ENCODE measurements at regions not wholly inside any gene's neighbourhood (a gene's known extent, or its start where the extent isn't known, plus 50 kb on each side); places are given as distances from the start of the nearest gene placed in this dataset.

DNA sequence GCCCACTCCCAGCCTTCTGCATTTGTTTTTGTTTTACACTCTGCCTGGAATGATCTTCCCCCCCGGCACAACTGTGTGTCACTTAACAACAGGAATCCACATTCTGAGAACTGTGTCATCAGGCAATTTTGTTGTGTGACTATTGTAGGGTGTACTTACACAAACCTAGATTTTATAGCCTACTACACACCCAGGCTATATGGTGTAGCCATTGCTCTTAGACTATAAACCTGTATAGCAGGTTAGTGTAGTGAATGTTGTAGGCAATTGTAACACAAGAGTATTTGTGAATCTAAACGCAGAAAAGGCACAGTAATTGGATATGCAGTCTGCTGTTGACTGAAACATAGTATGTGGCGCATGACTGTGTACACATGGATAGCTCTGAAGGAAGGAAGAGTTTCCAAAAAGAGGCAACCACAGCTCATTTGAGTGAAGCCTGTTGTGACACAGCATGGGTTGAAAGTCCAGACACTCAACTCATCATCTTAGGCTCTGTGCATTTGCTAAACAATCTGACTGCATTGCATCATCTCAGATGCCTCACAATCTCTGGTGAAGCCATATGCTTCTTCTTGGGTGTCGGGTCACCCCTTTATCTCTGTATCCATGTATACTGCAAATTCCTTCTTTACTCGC lies 506.6 kb upstream of the SPHKAP start:
- Histone ChIP-seq H3K23ac (ENCODE audit: low read depth, low read length, poor library complexity) (no peak overlapping the region), H3K14ac (ENCODE audit: low read length) (no peak overlapping the region), H2AFZ (ENCODE audit: low read length) (no peak overlapping the region), H3K36me3 (replicated peaks in 1 of 2; ENCODE audit: control insufficient read depth in 2 of 2, insufficient read depth in 2 of 2, low read length in 2 of 2) (no peaks in the 10 kb centered on the region), H2AK5ac (ENCODE audit: low read depth, low read length) (peak overlapping the region; percentile 18), H3K4ac (ENCODE audit: low read length) (no peak overlapping the region), H4K91ac (ENCODE audit: low read depth, low read length, poor library complexity) (no peak overlapping the region), H3K18ac (ENCODE audit: low read length) (no peak overlapping the region), H3K9ac (ENCODE audit: low read depth, low read length, poor library complexity) (no peak overlapping the region), H2BK12ac (ENCODE audit: low read length) (no peak overlapping the region), H4K8ac (ENCODE audit: low read depth, low read length) (no peak overlapping the region), H3K79me1 (ENCODE audit: low read depth, low read length) (no peaks in the 10 kb centered on the region), H3K27me3 (ENCODE audit: control insufficient read depth in 3 of 3, insufficient read depth in 3 of 3, low read depth in 1 of 3, low read length in 3 of 3) (no peaks in the 10 kb centered on the region), H2BK5ac (ENCODE audit: low read length) (no peak overlapping the region), H2BK120ac (ENCODE audit: low read depth, low read length) (no peak overlapping the region), H3K4me1 (ENCODE audit: control insufficient read depth in 2 of 2, insufficient read depth in 1 of 2, low read depth in 1 of 2, low read length in 2 of 2) (peaks cover 0 to 6% of the 10 kb centered on the region in 2 donors), H3K4me2 (ENCODE audit: insufficient read depth, low read length, poor library complexity, severe bottlenecking) (no peak overlapping the region), H3K4me3 (ENCODE audit: low read length in 2 of 2) (no peak overlapping the region), H3K27ac (replicated peaks; ENCODE audit: low read length) (no peak overlapping the region), H3K9me3 (replicated peaks in 1 of 2; ENCODE audit: control insufficient read depth in 2 of 2, insufficient read depth in 1 of 2, low read depth in 1 of 2, low read length in 2 of 2) (no peaks in the 10 kb centered on the region), H2BK15ac (ENCODE audit: low read length) (no peak overlapping the region)
- WGBS, 2 donors (ENCODE audit: extremely low coverage in 2 of 2, insufficient read length in 2 of 2, insufficient replicate concordance in 1 of 2), result no CpG with 5 or more reads among the region's 5 CpGs
- DNase-seq (ENCODE audit: low spot score), result no peak

DNA sequence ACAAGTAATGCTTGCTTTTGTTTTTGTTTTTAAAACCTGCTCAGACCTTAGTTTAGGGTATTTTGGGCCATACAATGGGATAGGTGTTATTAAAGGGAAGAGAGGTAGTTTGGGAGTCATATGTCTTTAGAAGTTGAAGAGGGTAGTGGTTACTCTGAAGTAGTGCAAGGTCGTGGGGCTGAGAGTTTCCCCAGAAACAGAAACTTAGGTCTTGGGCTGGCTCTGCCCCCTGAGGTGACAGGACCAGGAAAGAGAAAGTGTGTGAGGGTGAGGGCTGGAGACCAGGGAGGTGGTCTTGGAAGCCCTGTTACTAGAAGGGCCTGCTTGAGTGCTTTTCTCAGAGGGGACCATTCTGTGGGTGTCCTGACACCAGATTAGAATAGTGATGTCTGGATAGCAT lies 500.5 kb upstream of the SPHKAP start:
- H3K4me3 ChIP-seq (ENCODE audit: low read length in 2 of 2), result no peak overlapping the region
- H2BK120ac ChIP-seq (ENCODE audit: low read depth, low read length), result no peak overlapping the region
- H3K23ac ChIP-seq (ENCODE audit: low read depth, low read length, poor library complexity), result no peak overlapping the region
- H2AFZ ChIP-seq (ENCODE audit: low read length), result no peak overlapping the region
- H3K9ac ChIP-seq (ENCODE audit: low read depth, low read length, poor library complexity), result no peak overlapping the region
- no peak overlapping the region for H2BK15ac ChIP-seq (ENCODE audit: low read length)
- H3K36me3 ChIP-seq (replicated peaks in 1 of 2; ENCODE audit: control insufficient read depth in 2 of 2, insufficient read depth in 2 of 2, low read length in 2 of 2), result no peaks in the 10 kb centered on the region
- no peaks in the 10 kb centered on the region for H3K79me1 ChIP-seq (ENCODE audit: low read depth, low read length)
- WGBS, 2 donors (ENCODE audit: extremely low coverage in 2 of 2, insufficient read length in 2 of 2, insufficient replicate concordance in 1 of 2), result no CpG with 5 or more reads among the region's 1 CpG
- no peak overlapping the region for H2BK12ac ChIP-seq (ENCODE audit: low read length)
- H2AK5ac ChIP-seq (ENCODE audit: low read depth, low read length), result no peak overlapping the region
- no peak overlapping the region for H3K4me2 ChIP-seq (ENCODE audit: insufficient read depth, low read length, poor library complexity, severe bottlenecking)
- no peak overlapping the region for H3K4ac ChIP-seq (ENCODE audit: low read length)
- H4K91ac ChIP-seq (ENCODE audit: low read depth, low read length, poor library complexity), result no peak overlapping the region
- no peak overlapping the region for H4K8ac ChIP-seq (ENCODE audit: low read depth, low read length)
- no peaks in the 10 kb centered on the region for H3K9me3 ChIP-seq (replicated peaks in 1 of 2; ENCODE audit: control insufficient read depth in 2 of 2, insufficient read depth in 1 of 2, low read depth in 1 of 2, low read length in 2 of 2)
- no peaks in the 10 kb centered on the region for H3K27me3 ChIP-seq (ENCODE audit: control insufficient read depth in 3 of 3, insufficient read depth in 3 of 3, low read depth in 1 of 3, low read length in 3 of 3)
- H3K27ac ChIP-seq (replicated peaks; ENCODE audit: low read length), result no peak overlapping the region
- H3K4me1 ChIP-seq (ENCODE audit: control insufficient read depth in 2 of 2, insufficient read depth in 1 of 2, low read depth in 1 of 2, low read length in 2 of 2), result no peaks in the 10 kb centered on the region
- no peak overlapping the region for H3K18ac ChIP-seq (ENCODE audit: low read length)
- no peak overlapping the region for H3K14ac ChIP-seq (ENCODE audit: low read length)
- no peak overlapping the region for H2BK5ac ChIP-seq (ENCODE audit: low read length)
- DNase-seq (ENCODE audit: low spot score), result no peak

DNA sequence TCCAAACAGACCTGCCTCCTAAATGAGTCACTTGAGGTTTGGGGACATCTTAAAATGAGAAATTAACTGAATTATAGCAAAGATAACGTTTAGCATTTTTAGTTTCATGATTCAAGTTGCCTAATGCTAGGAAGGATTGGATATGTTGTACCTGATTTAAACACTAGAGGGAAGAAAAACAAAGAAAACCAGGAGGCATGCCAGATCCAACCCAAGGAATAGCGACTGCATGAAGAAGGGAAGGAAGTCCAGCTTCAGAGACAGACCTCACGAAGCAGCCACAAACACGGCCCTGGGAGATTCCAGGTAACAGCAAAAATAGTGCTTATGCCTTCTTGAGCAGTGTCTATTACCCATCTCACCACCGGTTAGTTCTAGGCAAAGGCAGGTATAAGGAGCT lies 499.9 kb upstream of the SPHKAP start:
- DNase-seq (ENCODE audit: low spot score), result no peak
- Histone ChIP-seq H3K36me3 (replicated peaks in 1 of 2; ENCODE audit: control insufficient read depth in 2 of 2, insufficient read depth in 2 of 2, low read length in 2 of 2) (no peaks in the 10 kb centered on the region), H2AK5ac (ENCODE audit: low read depth, low read length) (no peak overlapping the region), H2AFZ (ENCODE audit: low read length) (no peak overlapping the region), H3K4me2 (ENCODE audit: insufficient read depth, low read length, poor library complexity, severe bottlenecking) (no peak overlapping the region), H2BK5ac (ENCODE audit: low read length) (no peak overlapping the region), H4K91ac (ENCODE audit: low read depth, low read length, poor library complexity) (no peak overlapping the region), H3K23ac (ENCODE audit: low read depth, low read length, poor library complexity) (no peak overlapping the region), H4K8ac (ENCODE audit: low read depth, low read length) (no peak overlapping the region), H2BK120ac (ENCODE audit: low read depth, low read length) (no peak overlapping the region), H3K9me3 (replicated peaks in 1 of 2; ENCODE audit: control insufficient read depth in 2 of 2, insufficient read depth in 1 of 2, low read depth in 1 of 2, low read length in 2 of 2) (no peaks in the 10 kb centered on the region), H2BK15ac (ENCODE audit: low read length) (no peak overlapping the region), H3K79me1 (ENCODE audit: low read depth, low read length) (no peaks in the 10 kb centered on the region), H3K4me1 (ENCODE audit: control insufficient read depth in 2 of 2, insufficient read depth in 1 of 2, low read depth in 1 of 2, low read length in 2 of 2) (no peaks in the 10 kb centered on the region), H2BK12ac (ENCODE audit: low read length) (no peak overlapping the region), H3K27me3 (ENCODE audit: control insufficient read depth in 3 of 3, insufficient read depth in 3 of 3, low read depth in 1 of 3, low read length in 3 of 3) (no peaks in the 10 kb centered on the region), H3K27ac (replicated peaks; ENCODE audit: low read length) (no peak overlapping the region), H3K9ac (ENCODE audit: low read depth, low read length, poor library complexity) (no peak overlapping the region), H3K4me3 (ENCODE audit: low read length in 2 of 2) (no peak overlapping the region), H3K4ac (ENCODE audit: low read length) (no peak overlapping the region), H3K18ac (ENCODE audit: low read length) (no peak overlapping the region), H3K14ac (ENCODE audit: low read length) (no peak overlapping the region)
- no CpG with 5 or more reads among the region's 5 CpGs for WGBS, 2 donors (ENCODE audit: extremely low coverage in 2 of 2, insufficient read length in 2 of 2, insufficient replicate concordance in 1 of 2)

- H3K4ac ChIP-seq (ENCODE audit: low read length), result no peak overlapping the region
- H3K27ac ChIP-seq (replicated peaks; ENCODE audit: low read length), result no peak overlapping the region
- no peak overlapping the region for H2BK120ac ChIP-seq (ENCODE audit: low read depth, low read length)
- H3K4me1 ChIP-seq (ENCODE audit: control insufficient read depth in 2 of 2, insufficient read depth in 1 of 2, low read depth in 1 of 2, low read length in 2 of 2), result no peaks in the 10 kb centered on the region
- no peak overlapping the region for H2BK5ac ChIP-seq (ENCODE audit: low read length)
- no peak overlapping the region for H2BK12ac ChIP-seq (ENCODE audit: low read length)
- no peak overlapping the region for H3K14ac ChIP-seq (ENCODE audit: low read length)
- H2BK15ac ChIP-seq (ENCODE audit: low read length), result no peak overlapping the region
- no peaks in the 10 kb centered on the region for H3K36me3 ChIP-seq (replicated peaks in 1 of 2; ENCODE audit: control insufficient read depth in 2 of 2, insufficient read depth in 2 of 2, low read length in 2 of 2)
- H2AFZ ChIP-seq (ENCODE audit: low read length), result no peak overlapping the region
- DNase-seq (ENCODE audit: low spot score), result no peak
- no CpG with 5 or more reads among the region's 4 CpGs for WGBS, 2 donors (ENCODE audit: extremely low coverage in 2 of 2, insufficient read length in 2 of 2, insufficient replicate concordance in 1 of 2)
- H2AK5ac ChIP-seq (ENCODE audit: low read depth, low read length), result no peak overlapping the region
- H4K91ac ChIP-seq (ENCODE audit: low read depth, low read length, poor library complexity), result no peak overlapping the region
- no peak overlapping the region for H3K23ac ChIP-seq (ENCODE audit: low read depth, low read length, poor library complexity)
- no peaks in the 10 kb centered on the region for H3K27me3 ChIP-seq (ENCODE audit: control insufficient read depth in 3 of 3, insufficient read depth in 3 of 3, low read depth in 1 of 3, low read length in 3 of 3)
- no peak overlapping the region for H4K8ac ChIP-seq (ENCODE audit: low read depth, low read length)
- no peaks in the 10 kb centered on the region for H3K9me3 ChIP-seq (replicated peaks in 1 of 2; ENCODE audit: control insufficient read depth in 2 of 2, insufficient read depth in 1 of 2, low read depth in 1 of 2, low read length in 2 of 2)
- no peak overlapping the region for H3K4me3 ChIP-seq (ENCODE audit: low read length in 2 of 2)
- no peaks in the 10 kb centered on the region for H3K79me1 ChIP-seq (ENCODE audit: low read depth, low read length)
- no peak overlapping the region for H3K4me2 ChIP-seq (ENCODE audit: insufficient read depth, low read length, poor library complexity, severe bottlenecking)
- H3K18ac ChIP-seq (ENCODE audit: low read length), result no peak overlapping the region
- no peak overlapping the region for H3K9ac ChIP-seq (ENCODE audit: low read depth, low read length, poor library complexity)
Measured at GRCh38 chr2:228678110-228678509, 496.6 kb upstream of the SPHKAP start.

All from neuronal stem cell (in vitro differentiated cells).